Mesenchymal stem cell (in vitro differentiated cells and primary cell): ENCODE measurements at regions not wholly inside any gene's neighbourhood (a gene's known extent, or its start where the extent isn't known, plus 50 kb on each side); places are given as distances from the start of the nearest gene placed in this dataset.
"Not testable (repeated sequence)": the region's sequence is repeated elsewhere in the genome, so short reads cannot be mapped to it uniquely, and the experiment has no call there.

Experiments
- DNase-seq: peaks from one replicate; pipeline ENCODE4 v3.0.0-alpha.2; 2013
- H2AFZ ChIP-seq: one replicate; pipeline ENCODE4 v1.6.1; 2013; ENCODE audit warnings: low read depth, mild to moderate bottlenecking, control low read depth, inconsistent platforms, low read length, moderate library complexity
- H2AK5ac ChIP-seq: 2 replicates; pipeline ENCODE4 v1.6.1; 2013; ENCODE audit warnings: low read length, moderate library complexity, mild to moderate bottlenecking, inconsistent platforms; ENCODE audit not compliant: severe bottlenecking
- H2BK120ac ChIP-seq: one replicate; pipeline ENCODE4 v1.6.1; 2013; ENCODE audit warnings: low read depth, mild to moderate bottlenecking, inconsistent platforms, low read length, moderate library complexity
- H2BK12ac ChIP-seq, 2 experiments: one replicate each; pipeline ENCODE4 v1.6.1; 2013; ENCODE audit warnings: inconsistent platforms in 2 of 2, low read length in 2 of 2, mild to moderate bottlenecking in 2 of 2, moderate library complexity in 2 of 2, control low read depth in 1 of 2
- H2BK15ac ChIP-seq: one replicate; pipeline ENCODE4 v1.6.1; 2013; ENCODE audit warnings: mild to moderate bottlenecking, low read depth, inconsistent platforms; ENCODE audit not compliant: poor library complexity, severe bottlenecking
- H2BK5ac ChIP-seq: 2 replicates; pipeline ENCODE4 v1.6.1; 2013; ENCODE audit warnings: low read depth, mild to moderate bottlenecking, low read length, control low read depth, inconsistent platforms; ENCODE audit not compliant: poor library complexity, severe bottlenecking
- H3K14ac ChIP-seq, 2 experiments: one replicate each; pipeline ENCODE4 v1.6.1; 2013; ENCODE audit warnings: inconsistent platforms in 2 of 2, low read length in 2 of 2, control low read depth in 1 of 2, mild to moderate bottlenecking in 1 of 2, moderate library complexity in 1 of 2
- H3K18ac ChIP-seq, 2 experiments: one replicate each; pipeline ENCODE4 v1.6.1; 2013; ENCODE audit warnings: inconsistent platforms in 2 of 2, low read length in 2 of 2, control low read depth in 1 of 2, low read depth in 1 of 2, mild to moderate bottlenecking in 1 of 2
- H3K23ac ChIP-seq, 2 experiments: one replicate each; pipeline ENCODE4 v1.6.1; 2013; ENCODE audit warnings: inconsistent platforms in 2 of 2, low read length in 2 of 2, mild to moderate bottlenecking in 2 of 2, moderate library complexity in 2 of 2, control low read depth in 1 of 2
- H3K27ac ChIP-seq: 2 replicates; pipeline ENCODE4 v1.5.1; 2013; ENCODE audit warnings: mild to moderate bottlenecking, moderate library complexity, low read length, control low read depth, inconsistent platforms; ENCODE audit not compliant: poor library complexity, severe bottlenecking
- H3K27me3 ChIP-seq, 2 experiments: 2 replicates each; pipeline versions ENCODE4 v1.6.1 to v1.7.0; 2013; ENCODE audit warnings: low read length in 2 of 2, mild to moderate bottlenecking in 2 of 2, moderate library complexity in 2 of 2, control low read depth in 1 of 2, inconsistent platforms in 1 of 2; ENCODE audit not compliant: control insufficient read depth in 1 of 2, insufficient read depth in 1 of 2
- H3K36me3 ChIP-seq, 2 experiments: 2 replicates each; pipeline versions ENCODE4 v1.6.1 to v1.7.0; 2013; ENCODE audit warnings: low read length in 2 of 2, control low read depth in 1 of 2, inconsistent platforms in 1 of 2, low read depth in 1 of 2, mild to moderate bottlenecking in 1 of 2; ENCODE audit not compliant: insufficient read depth in 2 of 2, control insufficient read depth in 1 of 2
- H3K4ac ChIP-seq, 2 experiments: one replicate each; pipeline ENCODE4 v1.6.1; 2013; ENCODE audit warnings: inconsistent platforms in 2 of 2, low read length in 2 of 2, mild to moderate bottlenecking in 2 of 2, moderate library complexity in 2 of 2, control low read depth in 1 of 2, low read depth in 1 of 2
- H3K4me1 ChIP-seq: 2 replicates; pipeline ENCODE4 v1.6.1; 2013; ENCODE audit warnings: low read depth, low read length, control low read depth; ENCODE audit not compliant: control insufficient read depth, insufficient read depth
- H3K4me2 ChIP-seq: 2 replicates; pipeline ENCODE4 v1.6.1; 2013; ENCODE audit warnings: low read length, mild to moderate bottlenecking, inconsistent platforms; ENCODE audit not compliant: poor library complexity, severe bottlenecking
- H3K4me3 ChIP-seq, 2 experiments: 2 replicates each; pipeline versions ENCODE4 v1.5.1 to v1.7.0; 2013; ENCODE audit warnings: low read length in 2 of 2, mild to moderate bottlenecking in 2 of 2, control low read depth in 1 of 2, low read depth in 1 of 2; ENCODE audit not compliant: insufficient read depth in 1 of 2
- H3K79me1 ChIP-seq: replicated peaks from 2 replicates; pipeline ENCODE4 v1.6.1; 2013; ENCODE audit warnings: mild to moderate bottlenecking, control low read depth, low read length, inconsistent platforms; ENCODE audit not compliant: poor library complexity, severe bottlenecking
- H3K9ac ChIP-seq: 2 replicates; pipeline ENCODE4 v1.7.0; 2013; ENCODE audit warnings: mild to moderate bottlenecking, low read length, moderate library complexity
- H3K9me3 ChIP-seq: 2 replicates; pipeline ENCODE4 v1.7.0; 2013; ENCODE audit warnings: mild to moderate bottlenecking, low read length; ENCODE audit not compliant: control insufficient read depth
- H4K8ac ChIP-seq: one replicate; pipeline ENCODE4 v1.6.1; 2013; ENCODE audit warnings: inconsistent platforms, mild to moderate bottlenecking, low read length, moderate library complexity
- H4K91ac ChIP-seq: one replicate; pipeline ENCODE4 v1.6.1; 2013; ENCODE audit warnings: mild to moderate bottlenecking, low read length, inconsistent platforms
- WGBS: methylation state at CpG from one replicate; pipeline ENCODE4 v1.1.7; 2013; ENCODE audit warnings: mixed read lengths; 5-methylcytosine and 5-hydroxymethylcytosine counted together

- not testable (repeated sequence) for H3K27me3 ChIP-seq, H4K8ac ChIP-seq, H3K23ac ChIP-seq, H3K4me2 ChIP-seq, H3K14ac ChIP-seq, H4K91ac ChIP-seq, H3K36me3 ChIP-seq, H3K9me3 ChIP-seq, H3K4me1 ChIP-seq, H3K27ac ChIP-seq, H3K9ac ChIP-seq, H2BK15ac ChIP-seq, H3K79me1 ChIP-seq, H2BK120ac ChIP-seq, DNase-seq, H2BK12ac ChIP-seq, H2AFZ ChIP-seq, H3K4ac ChIP-seq, H3K4me3 ChIP-seq, H3K18ac ChIP-seq, H2AK5ac ChIP-seq, H2BK5ac ChIP-seq
- 73% methylated on average over 2 of the region's 6 CpGs for WGBS
These were observed 948.1 kb downstream of the TMEM121 start for GRCh38 chr14:106474261-106475028.

GRCh38 chr14:106475214-106475613 is 948.8 kb downstream of the TMEM121 start:
- H3K9me3 ChIP-seq, H3K23ac ChIP-seq, H3K4ac ChIP-seq, H2AK5ac ChIP-seq, H2AFZ ChIP-seq, DNase-seq, H3K4me1 ChIP-seq, H3K18ac ChIP-seq, H3K9ac ChIP-seq, H3K14ac ChIP-seq, H3K27me3 ChIP-seq, H3K4me2 ChIP-seq, H2BK120ac ChIP-seq, H2BK15ac ChIP-seq, H4K91ac ChIP-seq, H2BK12ac ChIP-seq, H3K27ac ChIP-seq, H3K79me1 ChIP-seq, H3K36me3 ChIP-seq, H3K4me3 ChIP-seq, H4K8ac ChIP-seq, H2BK5ac ChIP-seq: not testable (repeated sequence)
- 100% methylated on average over 1 of the region's 3 CpGs for WGBS

- not testable (repeated sequence) for H2BK12ac ChIP-seq, H3K18ac ChIP-seq, H3K36me3 ChIP-seq, H3K79me1 ChIP-seq, H3K9me3 ChIP-seq, H3K27me3 ChIP-seq, H3K27ac ChIP-seq, H3K4me2 ChIP-seq, H4K8ac ChIP-seq, H3K4me1 ChIP-seq, H4K91ac ChIP-seq, H3K14ac ChIP-seq, H2AFZ ChIP-seq, H2AK5ac ChIP-seq, H3K4ac ChIP-seq, H2BK15ac ChIP-seq, H2BK5ac ChIP-seq, H3K4me3 ChIP-seq, H3K23ac ChIP-seq, H3K9ac ChIP-seq, DNase-seq, H2BK120ac ChIP-seq
- WGBS = no CpG with 5 or more reads among the region's 4 CpGs
These were observed 951.2 kb downstream of the TMEM121 start for GRCh38 chr14:106477600-106477999.

GRCh38 chr14:106480287-106480686 is 953.9 kb downstream of the TMEM121 start:
- not testable (repeated sequence) for H3K14ac ChIP-seq, H3K9me3 ChIP-seq, H3K4me1 ChIP-seq, H3K4ac ChIP-seq, H3K9ac ChIP-seq, DNase-seq, H2AK5ac ChIP-seq, H2BK120ac ChIP-seq, H2BK15ac ChIP-seq, H3K27me3 ChIP-seq, H3K36me3 ChIP-seq, H3K79me1 ChIP-seq, H3K4me3 ChIP-seq, H2BK12ac ChIP-seq, H2AFZ ChIP-seq, H3K27ac ChIP-seq, H3K4me2 ChIP-seq, H4K91ac ChIP-seq, H2BK5ac ChIP-seq, H3K23ac ChIP-seq, H4K8ac ChIP-seq, H3K18ac ChIP-seq
- 100% methylated on average over 1 of the region's 34 CpGs for WGBS
